CD14-positive monocyte (primary cell): ENCODE measurements at regions not wholly inside any gene's neighbourhood (a gene's known extent, or its start where the extent isn't known, plus 50 kb on each side); places are given as distances from the start of the nearest gene placed in this dataset.

Source experiments
- DNase-seq, 3 donors: peaks; one replicate each; pipeline ENCODE4 v3.0.0-alpha.2; 2011 to 2022
- H2AFZ ChIP-seq: 2 replicates; pipeline ENCODE4 v1.6.0; 2012; ENCODE audit warnings: mild to moderate bottlenecking, low read depth, low read length, inconsistent platforms; ENCODE audit not compliant: insufficient read depth, poor library complexity, severe bottlenecking
- H3K27ac ChIP-seq, 2 donors: 1 replicate in 1 of 2; 2 replicates in 1 of 2; pipeline ENCODE4 v1.5.1; 2012 to 2013; ENCODE audit warnings: low read length in 2 of 2, control low read depth in 1 of 2, inconsistent platforms in 1 of 2, low read depth in 1 of 2, mild to moderate bottlenecking in 1 of 2
- H3K27me3 ChIP-seq, 2 donors: one replicate each; pipeline versions ENCODE4 v1.6.0 to v1.6.1; 2011 to 2013; ENCODE audit warnings: low read length in 2 of 2; ENCODE audit not compliant: control insufficient read depth in 2 of 2, insufficient read depth in 2 of 2
- H3K36me3 ChIP-seq, 2 donors: replicated peaks in 1 of 2; 1 replicate in 1 of 2; 2 replicates in 1 of 2; pipeline versions ENCODE4 v1.5.1 to v1.6.1; 2012 to 2013; ENCODE audit warnings: low read length in 2 of 2, control low read depth in 1 of 2, inconsistent platforms in 1 of 2, mild to moderate bottlenecking in 1 of 2; ENCODE audit not compliant: insufficient read depth in 2 of 2, control insufficient read depth in 1 of 2
- H3K4me1 ChIP-seq, 2 donors: 1 replicate in 1 of 2; 2 replicates in 1 of 2; pipeline versions ENCODE4 v1.5.1 to v1.6.1; 2012 to 2013; ENCODE audit warnings: low read length in 2 of 2, control low read depth in 1 of 2, inconsistent platforms in 1 of 2, mild to moderate bottlenecking in 1 of 2, moderate library complexity in 1 of 2; ENCODE audit not compliant: insufficient read depth in 2 of 2, control insufficient read depth in 1 of 2
- H3K4me2 ChIP-seq: replicated peaks from 2 replicates; pipeline ENCODE3; 2012; ENCODE audit warnings: low read length, moderate library complexity, mild to moderate bottlenecking; ENCODE audit not compliant: poor library complexity, severe bottlenecking; ENCODE audit errors: extremely low read depth
- H3K4me3 ChIP-seq, 3 experiments: fragments of 200-600 bp in 1 of 3; sonication (generic) in 1 of 3; replicated peaks in 1 of 3; 1 replicate in 2 of 3; 2 replicates in 1 of 3; pipeline ENCODE4 v1.5.1; 2011 to 2013; ENCODE audit warnings: low read length in 3 of 3, mild to moderate bottlenecking in 3 of 3, control low read depth in 2 of 3, low read depth in 2 of 3, inconsistent platforms in 1 of 3, moderate library complexity in 1 of 3
- H3K79me2 ChIP-seq: 2 replicates; pipeline ENCODE4 v1.6.0; 2012; ENCODE audit warnings: mild to moderate bottlenecking, control low read depth, inconsistent platforms, low read length, moderate library complexity; ENCODE audit not compliant: insufficient read depth
- H3K9ac ChIP-seq: 2 replicates; pipeline ENCODE4 v1.6.0; 2017; ENCODE audit warnings: low read length, mild to moderate bottlenecking; ENCODE audit not compliant: insufficient read depth, poor library complexity, severe bottlenecking
- H3K9me3 ChIP-seq, 2 donors: replicated peaks in 1 of 2; 1 replicate in 1 of 2; 2 replicates in 1 of 2; pipeline versions ENCODE4 v1.5.1 to v1.6.1; 2012 to 2013; ENCODE audit warnings: low read length in 2 of 2, control low read depth in 1 of 2; ENCODE audit not compliant: control insufficient read depth in 1 of 2, insufficient read depth in 1 of 2
- H4K20me1 ChIP-seq: 2 replicates; pipeline ENCODE4 v1.6.0; 2012; ENCODE audit warnings: mild to moderate bottlenecking, low read length, control low read depth, moderate library complexity; ENCODE audit not compliant: insufficient read depth
- H3K27ac Mint-ChIP-seq, 7 donors: one replicate each; pipeline ENCODE4 v1.8.0; 2020; ENCODE audit warnings: mild to moderate bottlenecking in 7 of 7, mixed read lengths in 7 of 7, moderate library complexity in 6 of 7, inconsistent platforms in 2 of 7
- H3K27me3 Mint-ChIP-seq, 3 donors: one replicate each; pipeline ENCODE4 v1.8.0; 2021 to 2022; ENCODE audit warnings: low read depth in 3 of 3, mild to moderate bottlenecking in 3 of 3, mixed read lengths in 3 of 3, moderate library complexity in 3 of 3, inconsistent platforms in 1 of 3
- H3K36me3 Mint-ChIP-seq, 2 donors: one replicate each; pipeline ENCODE4 v1.8.0; 2020; ENCODE audit warnings: mixed read lengths in 2 of 2, inconsistent platforms in 1 of 2, mild to moderate bottlenecking in 1 of 2
- H3K4me1 Mint-ChIP-seq: one replicate; pipeline ENCODE4 v1.8.0; 2020; ENCODE audit warnings: mild to moderate bottlenecking, mixed read lengths
- H3K4me3 Mint-ChIP-seq, 2 donors: one replicate each; pipeline ENCODE4 v1.8.0; 2020; ENCODE audit warnings: mild to moderate bottlenecking in 2 of 2, mixed read lengths in 2 of 2, moderate library complexity in 1 of 2
- H3K9me3 Mint-ChIP-seq, 7 donors: one replicate each; pipeline ENCODE4 v1.8.0; 2020 to 2022; ENCODE audit warnings: mixed read lengths in 7 of 7, mild to moderate bottlenecking in 6 of 7, moderate library complexity in 6 of 7, inconsistent platforms in 2 of 7
- WGBS: methylation state at CpG from one replicate; pipeline ENCODE4 v1.1.5; 2013; ENCODE audit warnings: missing lambda C conversion rate; ENCODE audit not compliant: insufficient coverage; 5-methylcytosine and 5-hydroxymethylcytosine counted together
- intact Hi-C, 2 donors: fragments of 100-400 bp; cut with micrococcal nuclease; formaldehyde crosslinking; loops; one replicate each; pipeline versions ENCODE4 v1.15.0 to v1.15.1; 2023
- TF ChIP-seq, protein P1 (sequence below): fragments of 200-600 bp; IDR thresholded peaks from one replicate; pipeline ENCODE4 v1.8.0; 2022; ENCODE audit warnings: antibody characterized with exemption, mild to moderate bottlenecking

DNA sequence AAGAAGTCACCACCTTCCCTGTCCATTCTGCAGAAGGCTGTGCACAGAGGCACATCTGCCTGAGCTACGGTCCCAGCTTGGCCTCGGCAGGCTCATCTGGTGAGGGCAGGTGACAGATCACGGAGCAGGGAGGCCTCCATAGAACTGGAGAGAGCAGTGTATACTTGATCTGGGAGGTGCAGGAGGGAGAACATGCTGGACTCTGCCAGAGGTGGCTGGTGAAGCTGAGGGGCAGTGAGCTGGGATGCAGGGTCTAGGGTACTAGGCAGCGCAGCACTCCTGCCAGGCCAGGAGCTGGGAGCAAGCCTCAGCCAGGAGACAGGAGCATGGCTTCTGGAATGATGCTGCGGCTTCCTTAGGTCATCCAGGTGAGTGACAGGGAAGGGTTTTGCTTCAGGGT is 553.0 kb downstream of the TCERG1L start:
- no peak overlapping the region for H3K4me2 ChIP-seq
- H4K20me1 ChIP-seq, result no peaks in the 10 kb centered on the region
- Mint-ChIP-seq H3K4me3 (no peak overlapping the region), H3K36me3 (no peaks in the 10 kb centered on the region), H3K9me3 (peaks cover 3 to 21% (median 6%) of the 10 kb centered on the region in 7 donors), H3K4me1 (no peaks in the 10 kb centered on the region), H3K27ac (no peak overlapping the region), H3K27me3 (peaks cover 0 to 1% (median 0%) of the 10 kb centered on the region in 3 donors)
- H3K4me1 ChIP-seq, result no peaks in the 10 kb centered on the region
- peaks cover 0 to 37% of the 10 kb centered on the region in 2 donors for H3K9me3 ChIP-seq
- 94% methylated on average over 5 of the region's 5 CpGs for WGBS
- H3K36me3 ChIP-seq, result no peaks in the 10 kb centered on the region
- no peak overlapping the region for H3K9ac ChIP-seq
- no peaks in the 10 kb centered on the region for H3K79me2 ChIP-seq
- H3K27me3 ChIP-seq, result no peaks in the 10 kb centered on the region
- DNase-seq, result no peak
- TF ChIP-seq, protein P1, sequence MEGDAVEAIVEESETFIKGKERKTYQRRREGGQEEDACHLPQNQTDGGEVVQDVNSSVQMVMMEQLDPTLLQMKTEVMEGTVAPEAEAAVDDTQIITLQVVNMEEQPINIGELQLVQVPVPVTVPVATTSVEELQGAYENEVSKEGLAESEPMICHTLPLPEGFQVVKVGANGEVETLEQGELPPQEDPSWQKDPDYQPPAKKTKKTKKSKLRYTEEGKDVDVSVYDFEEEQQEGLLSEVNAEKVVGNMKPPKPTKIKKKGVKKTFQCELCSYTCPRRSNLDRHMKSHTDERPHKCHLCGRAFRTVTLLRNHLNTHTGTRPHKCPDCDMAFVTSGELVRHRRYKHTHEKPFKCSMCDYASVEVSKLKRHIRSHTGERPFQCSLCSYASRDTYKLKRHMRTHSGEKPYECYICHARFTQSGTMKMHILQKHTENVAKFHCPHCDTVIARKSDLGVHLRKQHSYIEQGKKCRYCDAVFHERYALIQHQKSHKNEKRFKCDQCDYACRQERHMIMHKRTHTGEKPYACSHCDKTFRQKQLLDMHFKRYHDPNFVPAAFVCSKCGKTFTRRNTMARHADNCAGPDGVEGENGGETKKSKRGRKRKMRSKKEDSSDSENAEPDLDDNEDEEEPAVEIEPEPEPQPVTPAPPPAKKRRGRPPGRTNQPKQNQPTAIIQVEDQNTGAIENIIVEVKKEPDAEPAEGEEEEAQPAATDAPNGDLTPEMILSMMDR, result no peak
- H3K27ac ChIP-seq, result no peak overlapping the region
- intact Hi-C loops, result no loop called here
- H2AFZ ChIP-seq, result no peak overlapping the region
- no peak overlapping the region for H3K4me3 ChIP-seq

DNA sequence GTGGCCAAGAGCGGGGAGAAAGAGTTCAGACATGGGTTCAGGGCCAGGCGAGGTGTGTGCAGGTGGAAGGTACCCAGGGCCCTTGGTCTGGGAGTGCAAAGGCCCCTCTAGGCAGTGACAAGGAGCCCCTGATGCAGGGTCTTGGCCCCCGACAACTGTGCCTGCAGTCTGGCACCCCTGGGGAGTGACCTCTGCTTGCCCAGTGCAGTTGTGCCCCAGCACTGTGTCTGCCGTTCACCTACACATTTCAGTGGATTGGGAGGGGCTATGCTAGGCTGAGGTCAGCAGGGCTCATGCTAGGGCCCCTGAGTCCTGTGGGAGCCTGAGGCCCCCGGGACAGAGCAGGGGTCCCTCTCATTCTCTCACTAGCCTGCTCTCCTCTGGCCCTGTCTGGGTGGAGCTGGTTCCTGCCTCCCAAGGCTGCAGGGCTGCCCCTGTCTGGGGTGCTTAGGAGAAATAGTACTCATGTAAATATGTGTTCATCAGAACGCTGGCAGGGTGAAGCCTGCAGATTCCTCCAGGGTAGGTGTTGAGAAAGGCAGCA is 550.4 kb downstream of the TCERG1L start:
- Histone ChIP-seq H3K27ac (no peak overlapping the region), H3K4me1 (no peaks in the 10 kb centered on the region), H3K4me2 (no peak overlapping the region), H4K20me1 (no peaks in the 10 kb centered on the region), H3K4me3 (no peak overlapping the region), H3K9ac (no peak overlapping the region), H2AFZ (no peak overlapping the region), H3K27me3 (no peaks in the 10 kb centered on the region), H3K79me2 (no peaks in the 10 kb centered on the region), H3K36me3 (no peaks in the 10 kb centered on the region), H3K9me3 (peaks cover 0 to 52% of the 10 kb centered on the region in 2 donors)
- Mint-ChIP-seq H3K27ac (no peak overlapping the region), H3K36me3 (no peaks in the 10 kb centered on the region), H3K27me3 (peaks cover 0 to 3% (median 0%) of the 10 kb centered on the region in 3 donors), H3K9me3 (peaks cover 5 to 32% (median 13%) of the 10 kb centered on the region in 7 donors), H3K4me1 (no peaks in the 10 kb centered on the region), H3K4me3 (no peak overlapping the region)
- 90% methylated on average over 3 of the region's 6 CpGs for WGBS
- no peak for DNase-seq
- intact Hi-C loops, result no loop called here
- TF ChIP-seq, protein P1, result no peak
